ENCODE measurements at regions not wholly inside any gene's neighbourhood (a gene's known extent, or its start where the extent isn't known, plus 50 kb on each side); places are given as distances from the start of the nearest gene placed in this dataset.

- TF ChIP-seq CTCF (IDR thresholded peaks at IDR 0.05; ENCODE audit: low read depth, low read length) (no peak), EZH2phosphoT487 (IDR thresholded peaks at IDR 0.05; ENCODE audit: low read depth) (no peak)
These were observed 206.1 kb upstream of the GALNT2 start for GRCh38 chr1:229860926-229861325.

Measured in OCI-LY3 (cell line).